Ascending aorta (tissue), 2 donors: ENCODE measurements at regions not wholly inside any gene's neighbourhood (a gene's known extent, or its start where the extent isn't known, plus 50 kb on each side); places are given as distances from the start of the nearest gene placed in this dataset.
"Not testable (repeated sequence)": the region's sequence is repeated elsewhere in the genome, so short reads cannot be mapped to it uniquely, and the experiment has no call there.

Experiments
- DNase-seq, 2 donors: peaks; one replicate each; pipeline ENCODE4 v3.0.0-alpha.2; 2019; ENCODE audit warnings: low spot score in 2 of 2
- H3K27ac ChIP-seq, 2 donors: fragments of 200-600 bp; sonication (generic); one replicate each; pipeline ENCODE4 v1.5.1; 2016 to 2017; ENCODE audit warnings: mild to moderate bottlenecking in 1 of 2
- H3K27me3 ChIP-seq: fragments of 200-600 bp; sonication (generic); one replicate; pipeline ENCODE4 v1.5.1; 2017
- H3K36me3 ChIP-seq, 2 donors: fragments of 200-600 bp; sonication (generic); one replicate each; pipeline ENCODE4 v1.5.1; 2016
- H3K4me1 ChIP-seq, 2 donors: fragments of 200-600 bp; sonication (generic); one replicate each; pipeline ENCODE4 v1.5.1; 2016 to 2017; ENCODE audit warnings: mild to moderate bottlenecking in 1 of 2
- H3K4me3 ChIP-seq, 2 donors: fragments of 200-600 bp; sonication (generic); one replicate each; pipeline ENCODE4 v1.5.1; 2016 to 2017; ENCODE audit warnings: mild to moderate bottlenecking in 1 of 2
- H3K9me3 ChIP-seq, 2 donors: fragments of 200-600 bp; sonication (generic); one replicate each; pipeline ENCODE4 v1.5.1; 2016
- CTCF ChIP-seq, 3 experiments: fragments of 200-600 bp in 2 of 3; fragments of 450-650 bp in 1 of 3; sonication (generic) in 2 of 3; IDR thresholded peaks; one replicate each; pipeline ENCODE4 v1.5.1; 2016 to 2019; ENCODE audit warnings: antibody characterized with exemption in 3 of 3, mild to moderate bottlenecking in 1 of 3, moderate library complexity in 1 of 3
- intact Hi-C: fragments of 100-400 bp; cut with DNase I; formaldehyde crosslinking; loops from one replicate; pipeline ENCODE4 v1.15.1; 2023

DNA sequence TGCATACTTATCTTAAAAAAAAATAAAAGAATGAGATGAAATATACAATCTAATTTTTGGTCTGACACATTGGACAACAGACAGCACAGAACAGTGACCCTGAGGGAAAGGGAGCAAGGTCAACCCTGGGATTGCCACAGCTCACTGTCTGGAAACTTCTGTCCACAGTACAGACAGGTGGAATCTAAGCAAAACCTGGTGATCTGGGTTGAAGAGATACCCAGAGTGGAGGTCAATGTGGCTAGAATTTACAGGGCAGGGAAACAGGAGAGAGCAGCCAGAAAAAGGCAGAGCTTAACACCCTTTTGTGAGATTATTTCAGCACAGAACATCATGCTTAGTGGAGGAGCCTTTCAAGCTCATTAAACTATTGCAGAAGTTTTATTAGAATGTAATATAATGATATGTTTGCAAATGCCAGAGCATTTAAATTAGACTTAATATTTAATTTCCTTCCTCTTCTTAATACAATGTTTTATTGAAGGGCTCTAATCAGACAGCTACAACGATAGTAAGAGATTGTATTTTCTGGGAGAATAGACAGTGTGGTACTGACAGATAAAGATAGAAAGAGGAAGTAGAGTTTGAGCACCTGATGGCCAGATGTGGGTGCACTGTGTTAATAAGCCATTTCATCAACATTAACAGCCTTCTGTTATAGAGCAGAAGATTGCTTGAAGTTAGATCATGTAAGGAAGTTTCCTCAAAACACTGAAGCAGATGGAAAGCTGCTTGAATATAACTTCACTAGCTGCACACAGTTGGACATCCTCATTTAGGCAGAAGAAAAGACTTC is 309.4 kb downstream of the HGF start:
- Histone ChIP-seq H3K9me3 (no peaks in the 10 kb centered on the region), H3K36me3 (no peaks in the 10 kb centered on the region), H3K4me1 (no peaks in the 10 kb centered on the region), H3K27ac (no peak overlapping the region), H3K27me3 (no peaks in the 10 kb centered on the region), H3K4me3 (no peak overlapping the region)
- TF ChIP-seq CTCF (IDR thresholded peaks at IDR 0.05) = no peak
- no peak for DNase-seq
- intact Hi-C loops = no loop called here

- no peaks in the 10 kb centered on the region for H3K9me3 ChIP-seq
- no peak for TF ChIP-seq CTCF (IDR thresholded peaks at IDR 0.05)
- no peak overlapping the region for H3K27ac ChIP-seq
- H3K4me3 ChIP-seq = no peak overlapping the region
- H3K4me1 ChIP-seq = no peaks in the 10 kb centered on the region
- no peak for DNase-seq
- no peaks in the 10 kb centered on the region for H3K36me3 ChIP-seq
- H3K27me3 ChIP-seq = no peaks in the 10 kb centered on the region
- intact Hi-C loops = no loop called here
These were observed 310.4 kb downstream of the HGF start for GRCh38 chr7:81459485-81459884.

DNA sequence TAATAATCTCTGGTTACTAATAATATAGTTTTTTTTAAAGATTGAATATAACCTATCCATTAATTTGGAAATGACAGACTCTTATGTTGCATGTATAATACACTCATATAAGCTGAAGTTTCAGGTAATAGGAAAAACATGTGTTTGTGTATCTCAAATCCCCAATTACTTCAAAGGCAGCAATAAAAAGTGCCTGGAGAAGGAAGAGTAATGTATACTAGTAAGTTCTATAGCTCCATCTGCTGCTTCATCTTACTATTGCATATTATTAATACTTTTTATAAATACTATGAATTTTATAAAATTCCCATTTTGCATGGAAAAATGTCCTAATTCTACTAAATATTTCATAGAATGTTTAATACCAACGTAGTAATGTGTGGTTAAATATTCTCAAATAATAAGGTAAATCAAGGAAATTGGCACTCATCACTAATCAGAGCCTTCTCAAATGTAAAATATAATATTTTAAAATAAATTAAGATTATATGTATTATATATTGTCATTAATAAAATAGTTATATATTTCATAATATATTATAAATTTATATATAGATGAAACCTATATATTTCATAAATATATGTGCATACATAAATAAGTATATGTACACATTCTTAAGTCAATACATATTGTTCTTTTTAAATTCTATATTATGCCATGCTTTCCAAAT is 311.9 kb downstream of the HGF start:
- Histone ChIP-seq H3K36me3 (no peaks in the 10 kb centered on the region), H3K27ac (no peak overlapping the region), H3K4me3 (no peak overlapping the region), H3K4me1 (no peaks in the 10 kb centered on the region), H3K27me3 (no peaks in the 10 kb centered on the region), H3K9me3 (no peaks in the 10 kb centered on the region)
- intact Hi-C loops = no loop called here
- DNase-seq = no peak
- no peak for TF ChIP-seq CTCF (IDR thresholded peaks at IDR 0.05)

GRCh38 chr7:81453770-81454169 is 316.1 kb downstream of the HGF start:
- H3K9me3 ChIP-seq, H3K4me1 ChIP-seq, DNase-seq, intact Hi-C loops, H3K4me3 ChIP-seq, H3K36me3 ChIP-seq, H3K27ac ChIP-seq, H3K27me3 ChIP-seq: not testable (repeated sequence)

DNA sequence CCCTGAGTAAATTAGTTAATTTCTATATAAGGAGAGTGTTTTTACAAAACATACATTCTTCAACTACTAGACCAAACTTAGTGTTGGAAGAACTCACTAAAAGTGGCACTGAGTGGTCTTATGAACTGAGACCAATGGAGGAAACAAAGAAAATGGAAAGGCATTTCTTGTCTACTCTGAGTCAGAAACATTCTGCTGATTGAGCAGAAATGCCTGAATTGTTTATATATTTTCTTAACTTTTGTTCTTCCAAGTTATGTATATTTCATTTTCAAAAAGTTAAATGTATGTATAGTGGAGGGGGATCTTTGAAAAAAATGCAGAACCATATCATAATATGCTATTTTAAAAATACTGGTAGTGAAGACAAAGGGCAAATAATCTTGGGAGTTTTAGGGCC is 320.7 kb downstream of the HGF start:
- TF ChIP-seq CTCF (IDR thresholded peaks at IDR 0.05) = no peak
- H3K9me3 ChIP-seq = no peaks in the 10 kb centered on the region
- no peak for DNase-seq
- no peaks in the 10 kb centered on the region for H3K4me1 ChIP-seq
- intact Hi-C loops = no loop called here
- no peaks in the 10 kb centered on the region for H3K36me3 ChIP-seq
- no peaks in the 10 kb centered on the region for H3K27me3 ChIP-seq
- no peak overlapping the region for H3K4me3 ChIP-seq
- H3K27ac ChIP-seq = no peak overlapping the region

- Histone ChIP-seq H3K27ac (no peak overlapping the region), H3K9me3 (no peaks in the 10 kb centered on the region), H3K4me1 (no peaks in the 10 kb centered on the region), H3K4me3 (no peak overlapping the region), H3K36me3 (no peaks in the 10 kb centered on the region), H3K27me3 (no peaks in the 10 kb centered on the region)
- no peak for TF ChIP-seq CTCF (IDR thresholded peaks at IDR 0.05)
- no peak for DNase-seq
- intact Hi-C loops = no loop called here
These were observed 322.4 kb downstream of the HGF start for GRCh38 chr7:81447351-81447952.
